ENCODE measurements at regions not wholly inside any gene's neighbourhood (a gene's known extent, or its start where the extent isn't known, plus 50 kb on each side); places are given as distances from the start of the nearest gene placed in this dataset.

DNA sequence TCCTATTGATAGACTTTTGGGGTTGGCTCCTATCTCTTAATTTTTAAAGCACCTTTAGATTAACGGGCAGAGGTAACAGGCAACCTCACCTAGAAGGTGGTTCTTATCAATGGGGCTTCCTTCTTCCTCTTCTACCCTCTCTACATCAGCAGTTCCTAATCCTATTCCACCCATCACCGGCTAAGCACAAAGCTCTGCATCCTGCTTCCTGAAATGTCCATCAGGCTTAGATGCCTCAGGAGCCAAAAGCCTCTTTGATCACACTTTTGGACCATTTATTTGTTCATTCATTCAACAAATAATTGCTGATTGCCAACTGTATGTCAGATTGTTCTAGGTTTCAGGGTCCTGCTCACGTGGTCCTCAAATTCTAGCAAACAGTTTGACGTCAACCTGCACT lies 586.0 kb downstream of the TOX3 start:
- no peak for TF ChIP-seq FOXM1 (IDR thresholded peaks at IDR 0.05; ENCODE audit: borderline replicate concordance, low read depth)
- TF ChIP-seq REST (IDR thresholded peaks at IDR 0.05; ENCODE audit: low read depth), result no peak
- TF ChIP-seq YY1 (IDR thresholded peaks at IDR 0.05; ENCODE audit: low read depth), result no peak
- no peak for TF ChIP-seq TAF1 (IDR thresholded peaks at IDR 0.05; ENCODE audit: low read depth)
